ENCODE measurements at regions not wholly inside any gene's neighbourhood (a gene's known extent, or its start where the extent isn't known, plus 50 kb on each side); places are given as distances from the start of the nearest gene placed in this dataset.

- DNase-seq (peak in 1 of 3 donors; percentile 25), ATAC-seq (peak in 2 of 4 donors; percentile 38 to 90)
- intact Hi-C loops (cut with DNase I) = no loop called here
- Histone ChIP-seq H3K9me3 (no peaks in the 10 kb centered on the region), H3K27ac (no peak overlapping the region), H3K27me3 (no peaks in the 10 kb centered on the region), H3K36me3 (no peaks in the 10 kb centered on the region), H3K4me3 (no peak overlapping the region), H3K4me1 (no peaks in the 10 kb centered on the region)
- TF ChIP-seq CTCF (IDR thresholded peaks at IDR 0.05) (no peak), POLR2A (IDR thresholded peaks at IDR 0.05) (no peak)
- WGBS (ENCODE audit: insufficient coverage, low coverage, low lambda C conversion rate, missing lambda C conversion rate) = 40% methylated on average over 9 of the region's 10 CpGs
These were observed 104.1 kb downstream of the EVX1 start for GRCh38 chr7:27346531-27347275.

- TF ChIP-seq POLR2A (IDR thresholded peaks at IDR 0.05) = no peak
- TF ChIP-seq CTCF (IDR thresholded peaks at IDR 0.05) = no peak
- Histone ChIP-seq H3K36me3 (no peaks in the 10 kb centered on the region), H3K27ac (no peak overlapping the region), H3K9me3 (no peaks in the 10 kb centered on the region), H3K4me3 (no peak overlapping the region), H3K4me1 (no peaks in the 10 kb centered on the region), H3K27me3 (no peaks in the 10 kb centered on the region)
- ATAC-seq (no peak), DNase-seq (no peak)
- WGBS (ENCODE audit: insufficient coverage, low coverage, low lambda C conversion rate, missing lambda C conversion rate) = 74% methylated on average over 4 of the region's 4 CpGs
- intact Hi-C loops (cut with DNase I) = no loop called here
These were observed 104.7 kb downstream of the EVX1 start for GRCh38 chr7:27347276-27347640.

- WGBS (ENCODE audit: insufficient coverage, low coverage, low lambda C conversion rate, missing lambda C conversion rate) = 89% methylated on average over 2 of the region's 2 CpGs
- Histone ChIP-seq H3K27ac (no peak overlapping the region), H3K9me3 (no peaks in the 10 kb centered on the region), H3K27me3 (no peaks in the 10 kb centered on the region), H3K4me1 (no peaks in the 10 kb centered on the region), H3K4me3 (no peak overlapping the region), H3K36me3 (no peaks in the 10 kb centered on the region)
- intact Hi-C loops (cut with DNase I) = no loop called here
- TF ChIP-seq CTCF (IDR thresholded peaks at IDR 0.05) = no peak
- no peak for ATAC-seq
- DNase-seq = no peak
These were observed 107.0 kb downstream of the EVX1 start for GRCh38 chr7:27349621-27350020.

GRCh38 chr7:27351137-27351536 is 108.5 kb downstream of the EVX1 start:
- Histone ChIP-seq H3K9me3 (no peaks in the 10 kb centered on the region), H3K27me3 (no peaks in the 10 kb centered on the region), H3K36me3 (no peaks in the 10 kb centered on the region), H3K4me1 (no peaks in the 10 kb centered on the region), H3K4me3 (no peak overlapping the region), H3K27ac (no peak overlapping the region)
- intact Hi-C loops (cut with DNase I) = no loop called here
- DNase-seq (no peak), ATAC-seq (no peak)
- WGBS (ENCODE audit: insufficient coverage, low coverage, low lambda C conversion rate, missing lambda C conversion rate) = 64% methylated on average over 5 of the region's 5 CpGs
- TF ChIP-seq CTCF (IDR thresholded peaks at IDR 0.05) = no peak
- TF ChIP-seq POLR2A (IDR thresholded peaks at IDR 0.05) = no peak

Data from right lobe of liver (tissue), 6 donors.